Astrocyte of the spinal cord (primary cell): ENCODE measurements at regions not wholly inside any gene's neighbourhood (a gene's known extent, or its start where the extent isn't known, plus 50 kb on each side); places are given as distances from the start of the nearest gene placed in this dataset.
"Not testable (repeated sequence)": the region's sequence is repeated elsewhere in the genome, so short reads cannot be mapped to it uniquely, and the experiment has no call there.

Experiments
- DNase-seq: peaks from one replicate; pipeline ENCODE4 v3.0.0; 2011; ENCODE audit warnings: low read depth, low spot score
- H3K4me3 ChIP-seq: 2 replicates; pipeline ENCODE4 v1.5.1; 2011; ENCODE audit warnings: low read depth, mild to moderate bottlenecking, low read length, moderate library complexity
- in situ Hi-C: cut with HindIII; loops from 2 replicates; pipeline ENCODE4 v1.10.0; 2017; ENCODE audit warnings: low sequenced_read_pairs
- TF ChIP-seq, protein P1 (sequence below): IDR thresholded peaks from 2 replicates; pipeline ENCODE4 v1.5.1; 2012; ENCODE audit warnings: low read depth, mild to moderate bottlenecking, low read length, inconsistent platforms

DNA sequence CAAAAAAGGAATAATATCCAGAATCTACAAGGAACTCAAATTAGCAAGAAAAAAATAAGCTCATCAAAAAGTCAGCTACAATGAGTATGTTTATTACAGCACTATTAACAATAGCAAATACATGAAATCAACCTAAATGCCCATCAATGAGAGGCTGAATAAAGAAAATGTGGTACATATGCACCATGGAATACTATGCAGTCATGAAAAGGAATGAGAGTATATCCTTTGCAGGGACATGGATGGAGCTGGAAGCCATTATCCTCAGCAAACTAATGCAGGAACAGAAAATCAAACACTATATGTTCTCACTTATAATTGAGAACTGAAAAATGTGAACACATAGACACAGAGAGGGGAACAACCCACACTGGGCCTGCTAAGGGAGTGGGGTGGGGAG lies 178.4 kb upstream of the IRS4 start:
- no peak for DNase-seq
- TF ChIP-seq, protein P1, sequence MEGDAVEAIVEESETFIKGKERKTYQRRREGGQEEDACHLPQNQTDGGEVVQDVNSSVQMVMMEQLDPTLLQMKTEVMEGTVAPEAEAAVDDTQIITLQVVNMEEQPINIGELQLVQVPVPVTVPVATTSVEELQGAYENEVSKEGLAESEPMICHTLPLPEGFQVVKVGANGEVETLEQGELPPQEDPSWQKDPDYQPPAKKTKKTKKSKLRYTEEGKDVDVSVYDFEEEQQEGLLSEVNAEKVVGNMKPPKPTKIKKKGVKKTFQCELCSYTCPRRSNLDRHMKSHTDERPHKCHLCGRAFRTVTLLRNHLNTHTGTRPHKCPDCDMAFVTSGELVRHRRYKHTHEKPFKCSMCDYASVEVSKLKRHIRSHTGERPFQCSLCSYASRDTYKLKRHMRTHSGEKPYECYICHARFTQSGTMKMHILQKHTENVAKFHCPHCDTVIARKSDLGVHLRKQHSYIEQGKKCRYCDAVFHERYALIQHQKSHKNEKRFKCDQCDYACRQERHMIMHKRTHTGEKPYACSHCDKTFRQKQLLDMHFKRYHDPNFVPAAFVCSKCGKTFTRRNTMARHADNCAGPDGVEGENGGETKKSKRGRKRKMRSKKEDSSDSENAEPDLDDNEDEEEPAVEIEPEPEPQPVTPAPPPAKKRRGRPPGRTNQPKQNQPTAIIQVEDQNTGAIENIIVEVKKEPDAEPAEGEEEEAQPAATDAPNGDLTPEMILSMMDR = no peak
- in situ Hi-C loops = no loop called here
- no peak overlapping the region for H3K4me3 ChIP-seq

DNA sequence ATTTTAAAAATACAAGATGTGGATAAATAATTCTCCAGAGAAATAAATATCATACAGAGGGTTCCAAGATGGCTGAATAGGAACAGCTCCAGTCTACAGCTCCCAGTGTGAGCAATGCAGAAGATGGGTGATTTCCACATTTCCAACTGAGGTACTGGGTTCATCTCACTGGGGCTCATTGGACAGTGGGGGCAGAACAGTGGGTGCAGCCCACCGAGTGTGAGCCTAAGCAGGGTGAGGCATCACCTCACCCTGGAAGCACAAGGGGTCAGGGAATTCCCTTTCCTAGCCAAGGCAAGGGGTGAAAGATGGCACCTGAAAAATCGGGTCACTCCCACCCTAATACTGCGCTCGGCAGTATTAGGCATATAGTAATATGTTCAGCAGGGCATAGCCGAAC lies 167.5 kb upstream of the IRS4 start:
- DNase-seq, in situ Hi-C loops: not testable (repeated sequence)

DNA sequence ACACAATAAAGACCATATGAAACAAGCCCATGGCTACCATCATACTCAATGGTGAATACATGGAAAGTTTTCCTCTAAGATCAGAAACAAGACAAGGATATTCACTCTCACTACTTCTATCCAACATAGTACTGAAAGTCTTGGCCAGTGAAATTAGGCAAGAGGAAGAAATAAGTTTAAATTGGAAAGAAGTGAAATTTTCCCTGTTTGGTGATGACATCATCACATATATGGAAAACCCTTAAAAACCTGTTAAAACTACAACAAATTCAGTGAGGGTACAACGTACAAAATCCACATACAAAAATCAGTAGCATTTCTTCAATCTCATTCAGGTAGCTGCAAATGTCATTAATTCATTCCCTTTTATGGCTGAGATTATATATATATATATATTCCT lies 164.0 kb upstream of the IRS4 start:
- no peak for DNase-seq
- TF ChIP-seq, protein P1 = no peak
- in situ Hi-C loops = no loop called here
- no peak overlapping the region for H3K4me3 ChIP-seq

More for the DNA sequence above, 167.5 kb upstream of the IRS4 start:
- H3K4me3 ChIP-seq = not testable (repeated sequence)

DNA sequence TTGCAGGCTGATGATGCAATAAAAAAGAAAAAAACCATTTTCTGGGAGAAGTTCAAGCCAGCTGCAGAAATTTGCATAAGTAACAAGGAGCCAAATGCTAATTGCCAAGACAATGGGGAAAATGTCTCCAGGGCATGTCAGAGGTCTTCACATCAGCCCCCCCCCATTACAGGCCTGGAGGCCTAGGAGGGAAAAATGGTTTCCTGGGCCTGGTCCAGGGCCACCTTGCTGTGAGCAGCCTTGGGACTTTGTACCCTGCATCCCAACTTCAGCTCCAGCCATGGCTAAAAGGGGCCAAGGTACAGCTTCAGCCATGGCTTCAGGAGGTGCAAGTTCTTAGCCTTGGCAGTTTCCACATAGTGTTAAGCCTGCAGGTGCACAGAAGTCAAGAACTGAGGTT lies 160.0 kb upstream of the IRS4 start:
- not testable (repeated sequence) for DNase-seq

GRCh38 chrX:108892501-108892900 lies 156.1 kb upstream of the IRS4 start:
- no peak for DNase-seq
- H3K4me3 ChIP-seq = no peak overlapping the region
- TF ChIP-seq, protein P1 = no peak
- in situ Hi-C loops = no loop called here

More for the DNA sequence above, 160.0 kb upstream of the IRS4 start:
- H3K4me3 ChIP-seq, in situ Hi-C loops: not testable (repeated sequence)

GRCh38 chrX:108875548-108875947 lies 139.2 kb upstream of the IRS4 start:
- in situ Hi-C loops = no loop called here
- TF ChIP-seq, protein P1 = no peak
- DNase-seq = no peak
- H3K4me3 ChIP-seq = no peak overlapping the region

GRCh38 chrX:108843039-108843438 lies 106.7 kb upstream of the IRS4 start:
- in situ Hi-C loops, H3K4me3 ChIP-seq, DNase-seq: not testable (repeated sequence)

DNA sequence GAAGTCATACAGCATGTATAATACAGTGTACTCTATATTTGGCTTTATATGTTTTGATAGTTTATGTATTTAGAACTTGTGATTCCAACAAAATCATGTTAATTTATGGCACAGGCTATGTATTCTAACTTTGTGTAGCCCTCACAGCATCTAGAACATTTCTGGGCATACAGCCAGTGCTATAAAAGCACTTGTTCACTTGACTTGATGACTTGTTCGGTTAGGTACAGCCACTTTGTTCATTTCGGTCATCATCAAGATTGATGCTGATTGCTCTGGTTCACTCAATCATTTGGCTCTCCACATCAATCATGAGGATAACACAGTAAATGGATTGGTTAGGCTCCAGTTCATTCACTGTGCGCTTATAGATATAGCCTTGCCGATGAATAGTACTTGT lies 97.6 kb upstream of the IRS4 start:
- TF ChIP-seq, protein P1 = no peak
- no peak for DNase-seq
- in situ Hi-C loops = no loop called here
- no peak overlapping the region for H3K4me3 ChIP-seq
